Neural progenitor cell (in vitro differentiated cells): ENCODE measurements at regions not wholly inside any gene's neighbourhood (a gene's known extent, or its start where the extent isn't known, plus 50 kb on each side); places are given as distances from the start of the nearest gene placed in this dataset.

Experiments used
- DNase-seq: peaks from one replicate; pipeline ENCODE4 v3.0.0-alpha.2; 2016; ENCODE audit warnings: low spot score
- H2AFZ ChIP-seq: fragments of 200-600 bp; sonication (generic); replicated peaks from 2 replicates; pipeline ENCODE4 v1.6.1; 2016; ENCODE audit warnings: antibody characterized with exemption
- H3F3A ChIP-seq: fragments of 200-600 bp; sonication (generic); 2 replicates; pipeline ENCODE4 v1.6.1; 2016; ENCODE audit warnings: antibody characterized with exemption, low read depth
- H3K27ac ChIP-seq: fragments of 200-600 bp; sonication (generic); 2 replicates; pipeline ENCODE4 v1.5.1; 2016; ENCODE audit warnings: mild to moderate bottlenecking
- H3K27me3 ChIP-seq: fragments of 200-600 bp; sonication (generic); 2 replicates; pipeline ENCODE4 v1.6.1; 2016; ENCODE audit warnings: mild to moderate bottlenecking, moderate library complexity
- H3K36me3 ChIP-seq: fragments of 200-600 bp; sonication (generic); 2 replicates; pipeline ENCODE4 v1.5.1; 2016
- H3K4me1 ChIP-seq: fragments of 200-600 bp; sonication (generic); 2 replicates; pipeline ENCODE4 v1.6.1; 2016; ENCODE audit warnings: mixed run types
- H3K4me2 ChIP-seq: fragments of 200-600 bp; sonication (generic); 2 replicates; pipeline ENCODE4 v1.6.1; 2016
- H3K4me3 ChIP-seq: fragments of 200-600 bp; sonication (generic); 2 replicates; pipeline ENCODE4 v1.5.1; 2016
- H3K79me2 ChIP-seq: fragments of 200-600 bp; sonication (generic); 2 replicates; pipeline ENCODE4 v1.6.1; 2016; ENCODE audit warnings: low read depth
- H3K9ac ChIP-seq: fragments of 200-600 bp; sonication (generic); 2 replicates; pipeline ENCODE4 v1.6.1; 2016
- H3K9me3 ChIP-seq: fragments of 200-600 bp; sonication (generic); 2 replicates; pipeline ENCODE4 v1.5.1; 2016; ENCODE audit warnings: low read depth
- H4K20me1 ChIP-seq: fragments of 200-600 bp; sonication (generic); 2 replicates; pipeline ENCODE4 v1.6.1; 2016; ENCODE audit warnings: low read depth
- H3K27ac Mint-ChIP-seq: 3 replicates; pipeline ENCODE4 v1.8.0; 2021; ENCODE audit warnings: mixed read lengths
- H3K27me3 Mint-ChIP-seq: 2 replicates; pipeline ENCODE4 v1.8.0; 2022; ENCODE audit warnings: low read depth, mild to moderate bottlenecking, inconsistent platforms, moderate library complexity, mixed read lengths; ENCODE audit not compliant: insufficient read depth
- H3K36me3 Mint-ChIP-seq: 3 replicates; pipeline ENCODE4 v1.8.0; 2021; ENCODE audit warnings: mixed read lengths
- H3K4me1 Mint-ChIP-seq: 3 replicates; pipeline ENCODE4 v1.8.0; 2021; ENCODE audit warnings: mixed read lengths
- H3K4me3 Mint-ChIP-seq: 3 replicates; pipeline ENCODE4 v1.8.0; 2021; ENCODE audit warnings: mild to moderate bottlenecking, moderate library complexity, mixed read lengths
- H3K9me3 Mint-ChIP-seq: 3 replicates; pipeline ENCODE4 v1.8.0; 2020; ENCODE audit warnings: mixed read lengths
- EZH2 ChIP-seq: fragments of 200-600 bp; sonication (generic); IDR thresholded peaks from 2 replicates; pipeline ENCODE4 v1.6.1; 2017; ENCODE audit warnings: antibody characterized with exemption, mild to moderate bottlenecking, moderate library complexity
- EZH2phosphoT487 ChIP-seq: fragments of 200-600 bp; sonication (generic); IDR thresholded peaks from 2 replicates; pipeline ENCODE4 v1.6.1; 2017; ENCODE audit warnings: antibody characterized with exemption
- TF ChIP-seq, protein P1 (sequence below): fragments of 200-600 bp; sonication (generic); IDR thresholded peaks from 2 replicates; pipeline ENCODE4 v1.5.1; 2017; ENCODE audit warnings: antibody characterized with exemption, mild to moderate bottlenecking

- Mint-ChIP-seq H3K27me3 (no peaks in the 10 kb centered on the region), H3K4me1 (peaks cover 4% of the 10 kb centered on the region), H3K27ac (no peak overlapping the region), H3K9me3 (no peaks in the 10 kb centered on the region), H3K4me3 (no peak overlapping the region), H3K36me3 (no peaks in the 10 kb centered on the region)
- Histone ChIP-seq H2AFZ (no peak overlapping the region), H3K36me3 (no peaks in the 10 kb centered on the region), H3K27ac (no peak overlapping the region), H4K20me1 (no peaks in the 10 kb centered on the region), H3K9me3 (no peaks in the 10 kb centered on the region), H3K27me3 (no peaks in the 10 kb centered on the region), H3K4me3 (no peak overlapping the region), H3K4me1 (no peaks in the 10 kb centered on the region), H3K4me2 (no peak overlapping the region), H3K79me2 (no peaks in the 10 kb centered on the region), H3K9ac (no peak overlapping the region), H3F3A (no peaks in the 10 kb centered on the region)
- DNase-seq, result no peak
- TF ChIP-seq EZH2phosphoT487 (no peak), EZH2 (no peak)
- TF ChIP-seq, protein P1, sequence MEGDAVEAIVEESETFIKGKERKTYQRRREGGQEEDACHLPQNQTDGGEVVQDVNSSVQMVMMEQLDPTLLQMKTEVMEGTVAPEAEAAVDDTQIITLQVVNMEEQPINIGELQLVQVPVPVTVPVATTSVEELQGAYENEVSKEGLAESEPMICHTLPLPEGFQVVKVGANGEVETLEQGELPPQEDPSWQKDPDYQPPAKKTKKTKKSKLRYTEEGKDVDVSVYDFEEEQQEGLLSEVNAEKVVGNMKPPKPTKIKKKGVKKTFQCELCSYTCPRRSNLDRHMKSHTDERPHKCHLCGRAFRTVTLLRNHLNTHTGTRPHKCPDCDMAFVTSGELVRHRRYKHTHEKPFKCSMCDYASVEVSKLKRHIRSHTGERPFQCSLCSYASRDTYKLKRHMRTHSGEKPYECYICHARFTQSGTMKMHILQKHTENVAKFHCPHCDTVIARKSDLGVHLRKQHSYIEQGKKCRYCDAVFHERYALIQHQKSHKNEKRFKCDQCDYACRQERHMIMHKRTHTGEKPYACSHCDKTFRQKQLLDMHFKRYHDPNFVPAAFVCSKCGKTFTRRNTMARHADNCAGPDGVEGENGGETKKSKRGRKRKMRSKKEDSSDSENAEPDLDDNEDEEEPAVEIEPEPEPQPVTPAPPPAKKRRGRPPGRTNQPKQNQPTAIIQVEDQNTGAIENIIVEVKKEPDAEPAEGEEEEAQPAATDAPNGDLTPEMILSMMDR, result no peak
Measured at GRCh38 chr1:198086051-198086745, 70.6 kb upstream of the NEK7 start.

DNA sequence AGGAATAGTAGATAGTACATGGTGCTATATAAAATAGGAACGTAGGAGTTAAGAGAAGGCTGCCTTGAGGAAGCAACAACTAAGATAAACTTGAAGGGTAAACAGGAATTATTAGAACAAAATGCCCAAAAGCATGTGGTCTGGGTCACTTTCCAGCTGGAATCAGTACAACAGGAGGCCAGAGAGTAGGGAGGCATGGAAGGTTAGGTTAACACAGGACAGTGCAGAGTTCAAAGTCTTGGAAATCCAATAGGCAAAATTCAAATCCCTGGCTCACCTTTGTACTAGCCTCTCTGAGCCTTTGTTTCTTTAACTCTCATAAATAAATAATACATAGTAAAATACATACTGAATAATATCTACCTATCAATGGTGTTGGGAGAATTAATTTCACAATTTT is 69.0 kb upstream of the NEK7 start:
- Histone ChIP-seq H3K36me3 (no peaks in the 10 kb centered on the region), H3F3A (no peaks in the 10 kb centered on the region), H3K4me3 (no peak overlapping the region), H3K4me2 (no peak overlapping the region), H4K20me1 (no peaks in the 10 kb centered on the region), H3K79me2 (no peaks in the 10 kb centered on the region), H3K27ac (no peak overlapping the region), H3K9ac (no peak overlapping the region), H3K4me1 (no peaks in the 10 kb centered on the region), H2AFZ (no peak overlapping the region), H3K9me3 (no peaks in the 10 kb centered on the region), H3K27me3 (no peaks in the 10 kb centered on the region)
- DNase-seq, result no peak
- Mint-ChIP-seq H3K9me3 (no peaks in the 10 kb centered on the region), H3K36me3 (no peaks in the 10 kb centered on the region), H3K27ac (no peak overlapping the region), H3K4me1 (peaks cover 4% of the 10 kb centered on the region), H3K4me3 (no peak overlapping the region), H3K27me3 (no peaks in the 10 kb centered on the region)
- no peak for TF ChIP-seq EZH2phosphoT487
- TF ChIP-seq EZH2, result no peak
- TF ChIP-seq, protein P1, result no peak

DNA sequence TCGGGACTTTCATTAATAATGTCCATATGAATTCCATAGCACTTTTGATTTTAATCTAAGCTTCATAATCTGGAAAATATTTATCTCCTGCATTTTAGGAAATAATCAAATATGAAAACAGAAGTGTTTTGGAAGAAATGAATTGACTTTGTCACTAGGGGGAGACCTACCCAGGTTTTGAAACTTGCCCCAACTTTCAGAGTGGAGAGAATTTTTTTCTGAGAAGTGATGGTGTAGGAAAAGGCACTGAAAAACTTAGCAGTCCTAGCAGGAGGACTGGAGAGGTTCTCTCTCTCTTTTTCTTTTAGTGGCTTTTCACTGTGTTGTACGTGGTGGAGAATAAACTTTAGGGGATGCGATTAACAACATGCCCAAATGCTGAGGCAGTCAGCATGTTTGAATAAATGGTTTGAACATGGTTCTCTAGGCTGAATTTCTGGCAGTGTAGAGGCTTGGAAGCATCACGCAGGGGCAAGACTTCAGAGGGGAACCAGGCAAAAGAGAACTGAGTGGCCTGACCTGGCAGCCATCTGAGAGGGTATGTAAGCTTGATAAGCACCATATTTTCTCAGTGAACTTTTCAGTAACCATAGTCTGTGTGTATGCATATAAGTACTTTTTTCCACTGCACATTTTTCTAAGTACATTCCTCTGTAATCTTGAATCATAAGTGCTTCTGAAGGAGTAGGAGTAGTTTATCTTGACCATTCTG is 68.3 kb upstream of the NEK7 start:
- H3K9me3 Mint-ChIP-seq, result no peaks in the 10 kb centered on the region
- Histone ChIP-seq H3K27ac (no peak overlapping the region), H3K4me2 (no peak overlapping the region)

More for the DNA sequence above, 68.3 kb upstream of the NEK7 start:
- Histone ChIP-seq H3F3A (no peaks in the 10 kb centered on the region), H3K79me2 (no peaks in the 10 kb centered on the region), H3K36me3 (no peaks in the 10 kb centered on the region), H3K9me3 (no peaks in the 10 kb centered on the region), H4K20me1 (no peaks in the 10 kb centered on the region), H3K4me1 (no peaks in the 10 kb centered on the region), H3K4me3 (no peak overlapping the region), H3K9ac (no peak overlapping the region), H3K27me3 (no peaks in the 10 kb centered on the region), H2AFZ (peak overlapping the region; percentile 85)
- no peak overlapping the region for H3K27ac Mint-ChIP-seq
- H3K36me3 Mint-ChIP-seq, result no peaks in the 10 kb centered on the region
- H3K4me1 Mint-ChIP-seq, result peaks cover 4% of the 10 kb centered on the region
- peak; percentile 33 for DNase-seq
- H3K4me3 Mint-ChIP-seq, result no peak overlapping the region
- no peaks in the 10 kb centered on the region for H3K27me3 Mint-ChIP-seq
- TF ChIP-seq EZH2, result no peak
- TF ChIP-seq, protein P1, result peak; percentile 73
